ENCODE measurements at regions not wholly inside any gene's neighbourhood (a gene's known extent, or its start where the extent isn't known, plus 50 kb on each side); places are given as distances from the start of the nearest gene placed in this dataset.

GRCh38 chr7:11256501-11256900, 282.8 kb downstream of the PHF14 start:
- Histone ChIP-seq H3K79me2 (ENCODE audit: low read length) (no peaks in the 10 kb centered on the region), H2AFZ (ENCODE audit: low read length) (no peak overlapping the region), H3K9me3 (replicated peaks; ENCODE audit: insufficient read depth, low read length) (no peaks in the 10 kb centered on the region), H3K36me3 (replicated peaks; ENCODE audit: insufficient read depth, low read length) (no peaks in the 10 kb centered on the region), H3K4me1 (ENCODE audit: low read length) (no peaks in the 10 kb centered on the region), H3K4me3 (ENCODE audit: low read length) (no peak overlapping the region), H3K9me2 (replicated peaks; ENCODE audit: insufficient read depth, low read length) (no peaks in the 10 kb centered on the region), H3K9ac (ENCODE audit: low read length) (no peak overlapping the region), H3K4me2 (ENCODE audit: low read depth, low read length) (no peak overlapping the region), H3K27ac (ENCODE audit: low read length) (no peak overlapping the region), H4K20me1 (ENCODE audit: insufficient read depth, low read length) (no peaks in the 10 kb centered on the region), H3K27me3 (replicated peaks; ENCODE audit: insufficient read depth, low read length) (no peaks in the 10 kb centered on the region), H3F3A (ENCODE audit: insufficient read depth, low read length) (no peaks in the 10 kb centered on the region)
- no peak for DNase-seq
- no peak for TF ChIP-seq EZH2 (optimal IDR thresholded peaks at IDR 0.05; ENCODE audit: low read depth, low read length)
- TF ChIP-seq EZH2phosphoT487 (IDR thresholded peaks at IDR 0.05; ENCODE audit: low read length) = no peak
- no peak for TF ChIP-seq CTCF (IDR thresholded peaks at IDR 0.05; ENCODE audit: low read length)

GRCh38 chr7:11261470-11261869, 287.8 kb downstream of the PHF14 start:
- H3K79me2 ChIP-seq (ENCODE audit: low read length) = no peaks in the 10 kb centered on the region
- H3K4me2 ChIP-seq (ENCODE audit: low read depth, low read length) = no peak overlapping the region
- H3K4me1 ChIP-seq (ENCODE audit: low read length) = no peaks in the 10 kb centered on the region
- TF ChIP-seq EZH2 (optimal IDR thresholded peaks at IDR 0.05; ENCODE audit: low read depth, low read length) (no peak), CTCF (IDR thresholded peaks at IDR 0.05; ENCODE audit: low read length) (no peak), EZH2phosphoT487 (IDR thresholded peaks at IDR 0.05; ENCODE audit: low read length) (no peak)
- H3K4me3 ChIP-seq (ENCODE audit: low read length) = no peak overlapping the region
- H3K9me2 ChIP-seq (replicated peaks; ENCODE audit: insufficient read depth, low read length) = no peaks in the 10 kb centered on the region
- no peaks in the 10 kb centered on the region for H3K36me3 ChIP-seq (replicated peaks; ENCODE audit: insufficient read depth, low read length)
- H3K9me3 ChIP-seq (replicated peaks; ENCODE audit: insufficient read depth, low read length) = no peaks in the 10 kb centered on the region
- no peaks in the 10 kb centered on the region for H3F3A ChIP-seq (ENCODE audit: insufficient read depth, low read length)
- H2AFZ ChIP-seq (ENCODE audit: low read length) = no peak overlapping the region
- no peak overlapping the region for H3K27ac ChIP-seq (ENCODE audit: low read length)
- no peak overlapping the region for H3K9ac ChIP-seq (ENCODE audit: low read length)
- DNase-seq = no peak
- no peaks in the 10 kb centered on the region for H4K20me1 ChIP-seq (ENCODE audit: insufficient read depth, low read length)
- no peaks in the 10 kb centered on the region for H3K27me3 ChIP-seq (replicated peaks; ENCODE audit: insufficient read depth, low read length)

- Histone ChIP-seq H3K36me3 (replicated peaks; ENCODE audit: insufficient read depth, low read length) (no peaks in the 10 kb centered on the region), H3K4me1 (ENCODE audit: low read length) (no peaks in the 10 kb centered on the region), H3K9me3 (replicated peaks; ENCODE audit: insufficient read depth, low read length) (no peaks in the 10 kb centered on the region), H3K9ac (ENCODE audit: low read length) (no peak overlapping the region), H3K9me2 (replicated peaks; ENCODE audit: insufficient read depth, low read length) (no peaks in the 10 kb centered on the region), H3K4me3 (ENCODE audit: low read length) (no peak overlapping the region), H3K4me2 (ENCODE audit: low read depth, low read length) (no peak overlapping the region), H3K27me3 (replicated peaks; ENCODE audit: insufficient read depth, low read length) (no peaks in the 10 kb centered on the region), H4K20me1 (ENCODE audit: insufficient read depth, low read length) (no peaks in the 10 kb centered on the region), H3K79me2 (ENCODE audit: low read length) (no peaks in the 10 kb centered on the region), H3F3A (ENCODE audit: insufficient read depth, low read length) (no peaks in the 10 kb centered on the region), H3K27ac (ENCODE audit: low read length) (no peak overlapping the region), H2AFZ (ENCODE audit: low read length) (no peak overlapping the region)
- no peak for TF ChIP-seq CTCF (IDR thresholded peaks at IDR 0.05; ENCODE audit: low read length)
- no peak for TF ChIP-seq EZH2phosphoT487 (IDR thresholded peaks at IDR 0.05; ENCODE audit: low read length)
- TF ChIP-seq EZH2 (optimal IDR thresholded peaks at IDR 0.05; ENCODE audit: low read depth, low read length) = no peak
- no peak for DNase-seq
Observed at GRCh38 chr7:11266101-11266500, 292.4 kb downstream of the PHF14 start.
